HG02678 (cell line): ENCODE measurements at regions not wholly inside any gene's neighbourhood (a gene's known extent, or its start where the extent isn't known, plus 50 kb on each side); places are given as distances from the start of the nearest gene placed in this dataset.
A peak's percentile ranks its signal among the peaks of the same experiment; 100 is the strongest.

Experiments used
- ATAC-seq: cut with Tn5 transposase; IDR thresholded peaks from one replicate; pipeline ENCODE4 v1.9.1; 2021; ENCODE audit warnings: mild to moderate bottlenecking, moderate library complexity; ENCODE audit not compliant: unreplicated experiment

- no peak for ATAC-seq
Measured at GRCh38 chr20:19923762-19924161, 93.4 kb upstream of the NAA20 start.

- ATAC-seq = no peak
Measured at GRCh38 chr20:19924255-19924654, 92.9 kb upstream of the NAA20 start.

- no peak for ATAC-seq
Measured at GRCh38 chr20:19926591-19926990, 90.6 kb upstream of the NAA20 start.

GRCh38 chr20:19928328-19929011 is 88.7 kb upstream of the NAA20 start:
- ATAC-seq = no peak

GRCh38 chr20:19929012-19929360 is 88.2 kb upstream of the NAA20 start:
- ATAC-seq = no peak

- ATAC-seq = no peak
Measured at GRCh38 chr20:19929481-19930145, 87.5 kb upstream of the NAA20 start.

GRCh38 chr20:19930426-19930825 is 86.7 kb upstream of the NAA20 start:
- ATAC-seq = no peak

- ATAC-seq = no peak
Measured at GRCh38 chr20:19932170-19932667, 84.9 kb upstream of the NAA20 start.

- ATAC-seq = no peak
Measured at GRCh38 chr20:19934792-19935491, 82.2 kb upstream of the NAA20 start.

GRCh38 chr20:19935842-19936241 is 81.3 kb upstream of the NAA20 start:
- no peak for ATAC-seq

GRCh38 chr20:19936466-19937200 is 80.5 kb upstream of the NAA20 start:
- no peak for ATAC-seq

- no peak for ATAC-seq
Measured at GRCh38 chr20:19937218-19937617, 79.9 kb upstream of the NAA20 start.

GRCh38 chr20:19937651-19938420 is 79.3 kb upstream of the NAA20 start:
- ATAC-seq = peak; percentile 71

GRCh38 chr20:19938421-19939090 is 78.6 kb upstream of the NAA20 start:
- no peak for ATAC-seq

GRCh38 chr20:19940988-19941460 is 76.1 kb upstream of the NAA20 start:
- ATAC-seq = no peak

- no peak for ATAC-seq
Measured at GRCh38 chr20:19942611-19943010, 74.6 kb upstream of the NAA20 start.

- no peak for ATAC-seq
Measured at GRCh38 chr20:19943061-19943521, 74.1 kb upstream of the NAA20 start.

GRCh38 chr20:19944772-19945459 is 72.2 kb upstream of the NAA20 start:
- peak; percentile 78 for ATAC-seq
